Astrocyte (in vitro differentiated cells and primary cell): ENCODE measurements at regions not wholly inside any gene's neighbourhood (a gene's known extent, or its start where the extent isn't known, plus 50 kb on each side); places are given as distances from the start of the nearest gene placed in this dataset.

ENCODE experiments used
- DNase-seq: peaks from one replicate; pipeline ENCODE4 v3.0.0-alpha.2; 2010; ENCODE audit warnings: low read depth
- FAIRE-seq: peaks from 2 replicates; lab custom pipeline; 2011; peaks lifted over from hg19 to GRCh38; lab: Jason Lieb, UNC
- H2AFZ ChIP-seq: 2 replicates; pipeline ENCODE4 v1.6.0; 2012; ENCODE audit warnings: low read depth, low read length, inconsistent platforms
- H3K27ac ChIP-seq: 2 replicates; pipeline ENCODE4 v1.5.1; 2011; ENCODE audit warnings: low read depth, low read length, inconsistent platforms
- H3K27me3 ChIP-seq: 2 replicates; pipeline ENCODE4 v1.6.0; 2011; ENCODE audit warnings: low read length, inconsistent platforms; ENCODE audit not compliant: insufficient read depth
- H3K36me3 ChIP-seq: 2 replicates; pipeline ENCODE4 v1.5.1; 2011; ENCODE audit warnings: low read length, inconsistent platforms; ENCODE audit not compliant: insufficient read depth
- H3K4me1 ChIP-seq: 2 replicates; pipeline ENCODE4 v1.5.1; 2011; ENCODE audit warnings: low read length, inconsistent platforms; ENCODE audit not compliant: insufficient read depth
- H3K4me2 ChIP-seq: 2 replicates; pipeline ENCODE4 v1.6.0; 2012; ENCODE audit warnings: low read length, inconsistent platforms
- H3K4me3 ChIP-seq: 2 replicates; pipeline ENCODE4 v1.5.1; 2011; ENCODE audit warnings: low read depth, mild to moderate bottlenecking, low read length, inconsistent platforms; ENCODE audit not compliant: insufficient read depth
- H3K79me2 ChIP-seq: 2 replicates; pipeline ENCODE4 v1.6.0; 2012; ENCODE audit warnings: mild to moderate bottlenecking, low read length, inconsistent platforms; ENCODE audit not compliant: insufficient read depth
- H3K9ac ChIP-seq: 2 replicates; pipeline ENCODE4 v1.6.0; 2012; ENCODE audit warnings: mild to moderate bottlenecking, low read length, inconsistent platforms
- H3K9me3 ChIP-seq: 2 replicates; pipeline ENCODE4 v1.5.1; 2012; ENCODE audit warnings: low read depth, mild to moderate bottlenecking, low read length, inconsistent platforms; ENCODE audit not compliant: insufficient read depth
- H4K20me1 ChIP-seq: 2 replicates; pipeline ENCODE4 v1.6.0; 2012; ENCODE audit warnings: low read length, inconsistent platforms; ENCODE audit not compliant: insufficient read depth
- H3K27ac Mint-ChIP-seq: one replicate; pipeline ENCODE4 v1.8.0; 2021; ENCODE audit warnings: mild to moderate bottlenecking, mixed read lengths; ENCODE audit not compliant: unreplicated experiment
- H3K27me3 Mint-ChIP-seq: one replicate; pipeline ENCODE4 v1.8.0; 2021; ENCODE audit warnings: low read depth, mixed read lengths; ENCODE audit not compliant: unreplicated experiment
- H3K36me3 Mint-ChIP-seq: one replicate; pipeline ENCODE4 v1.8.0; 2021; ENCODE audit warnings: low read depth, mixed read lengths; ENCODE audit not compliant: unreplicated experiment
- H3K4me1 Mint-ChIP-seq: one replicate; pipeline ENCODE4 v1.8.0; 2021; ENCODE audit warnings: low read depth, mixed read lengths; ENCODE audit not compliant: unreplicated experiment
- H3K4me3 Mint-ChIP-seq: one replicate; pipeline ENCODE4 v1.8.0; 2021; ENCODE audit warnings: mild to moderate bottlenecking, moderate library complexity, mixed read lengths; ENCODE audit not compliant: unreplicated experiment
- H3K9me3 Mint-ChIP-seq: one replicate; pipeline ENCODE4 v1.8.0; 2021; ENCODE audit warnings: mild to moderate bottlenecking, mixed read lengths; ENCODE audit not compliant: unreplicated experiment
- EZH2 ChIP-seq: IDR thresholded peaks from 2 replicates; pipeline ENCODE4 v1.6.1; 2012; ENCODE audit warnings: mild to moderate bottlenecking, low read length, inconsistent platforms; ENCODE audit not compliant: insufficient read depth
- TF ChIP-seq, protein P1 (sequence below): IDR thresholded peaks from 2 replicates; pipeline ENCODE4 v1.5.1; 2011; ENCODE audit warnings: low read depth, mild to moderate bottlenecking, inconsistent platforms, low read length, moderate library complexity; ENCODE audit not compliant: insufficient read depth

DNA sequence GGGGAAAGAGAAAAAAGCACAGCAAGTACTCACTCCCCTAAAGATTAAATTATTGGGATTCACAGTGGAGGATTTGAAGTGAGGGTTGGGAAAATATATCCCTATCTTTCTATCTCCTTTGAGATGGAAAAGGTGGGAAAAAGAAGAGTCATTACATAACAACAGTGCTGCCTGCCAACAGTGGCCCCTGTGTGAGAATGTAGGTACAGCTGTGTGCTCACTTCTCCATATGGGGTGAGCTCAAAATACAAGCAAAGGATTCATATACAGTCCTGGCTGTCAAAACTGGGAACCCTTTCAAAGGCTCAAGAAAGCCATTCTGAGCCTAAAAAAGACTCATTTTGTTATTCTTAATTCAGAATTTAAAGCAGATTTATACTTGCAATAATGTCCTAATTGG lies 458.5 kb downstream of the GPAM start:
- FAIRE-seq (no peak), DNase-seq (no peak)
- no peaks in the 10 kb centered on the region for H3K27me3 Mint-ChIP-seq
- H3K36me3 Mint-ChIP-seq = no peaks in the 10 kb centered on the region
- Histone ChIP-seq H2AFZ (no peak overlapping the region), H3K27me3 (no peaks in the 10 kb centered on the region), H3K9ac (no peak overlapping the region), H3K4me1 (no peaks in the 10 kb centered on the region), H3K9me3 (no peaks in the 10 kb centered on the region), H4K20me1 (no peaks in the 10 kb centered on the region), H3K36me3 (no peaks in the 10 kb centered on the region), H3K27ac (no peak overlapping the region), H3K4me2 (no peak overlapping the region), H3K79me2 (no peaks in the 10 kb centered on the region), H3K4me3 (no peak overlapping the region)
- H3K27ac Mint-ChIP-seq = no peak overlapping the region
- peaks cover 2% of the 10 kb centered on the region for H3K4me1 Mint-ChIP-seq
- no peak for TF ChIP-seq EZH2
- TF ChIP-seq, protein P1, sequence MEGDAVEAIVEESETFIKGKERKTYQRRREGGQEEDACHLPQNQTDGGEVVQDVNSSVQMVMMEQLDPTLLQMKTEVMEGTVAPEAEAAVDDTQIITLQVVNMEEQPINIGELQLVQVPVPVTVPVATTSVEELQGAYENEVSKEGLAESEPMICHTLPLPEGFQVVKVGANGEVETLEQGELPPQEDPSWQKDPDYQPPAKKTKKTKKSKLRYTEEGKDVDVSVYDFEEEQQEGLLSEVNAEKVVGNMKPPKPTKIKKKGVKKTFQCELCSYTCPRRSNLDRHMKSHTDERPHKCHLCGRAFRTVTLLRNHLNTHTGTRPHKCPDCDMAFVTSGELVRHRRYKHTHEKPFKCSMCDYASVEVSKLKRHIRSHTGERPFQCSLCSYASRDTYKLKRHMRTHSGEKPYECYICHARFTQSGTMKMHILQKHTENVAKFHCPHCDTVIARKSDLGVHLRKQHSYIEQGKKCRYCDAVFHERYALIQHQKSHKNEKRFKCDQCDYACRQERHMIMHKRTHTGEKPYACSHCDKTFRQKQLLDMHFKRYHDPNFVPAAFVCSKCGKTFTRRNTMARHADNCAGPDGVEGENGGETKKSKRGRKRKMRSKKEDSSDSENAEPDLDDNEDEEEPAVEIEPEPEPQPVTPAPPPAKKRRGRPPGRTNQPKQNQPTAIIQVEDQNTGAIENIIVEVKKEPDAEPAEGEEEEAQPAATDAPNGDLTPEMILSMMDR = no peak
- H3K9me3 Mint-ChIP-seq = peaks cover 2% of the 10 kb centered on the region
- no peak overlapping the region for H3K4me3 Mint-ChIP-seq

DNA sequence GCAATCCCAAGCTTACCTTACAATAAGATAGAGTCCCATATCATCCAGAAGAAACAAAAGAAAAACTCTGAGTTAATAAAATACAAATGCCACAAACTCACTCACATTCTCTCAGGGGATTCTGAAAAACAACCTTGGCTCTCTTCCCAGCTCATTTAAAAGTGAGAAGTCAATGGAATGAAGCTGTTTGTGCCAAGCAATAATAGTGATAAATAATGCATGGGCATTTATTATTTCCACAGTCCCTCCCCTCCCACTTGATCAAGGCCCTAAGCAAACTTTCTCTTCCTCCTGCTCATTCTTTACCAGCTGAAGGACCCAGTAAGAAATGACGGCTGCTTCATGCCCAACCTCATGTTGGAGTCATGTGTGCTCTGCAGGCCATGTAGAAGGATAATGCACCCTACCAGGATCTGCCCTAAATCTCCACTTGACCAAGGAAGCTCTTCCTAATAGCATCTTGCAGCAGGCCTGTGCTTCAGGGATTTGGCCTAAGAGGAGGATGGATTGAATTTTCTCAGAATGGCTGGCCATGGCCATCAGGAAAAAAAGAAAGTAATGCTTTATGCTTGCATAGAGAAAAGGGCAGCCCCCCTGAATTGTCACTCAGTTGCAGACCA lies 451.3 kb downstream of the GPAM start:
- H3K27me3 Mint-ChIP-seq = no peaks in the 10 kb centered on the region
- Histone ChIP-seq H3K79me2 (no peaks in the 10 kb centered on the region), H3K9me3 (no peaks in the 10 kb centered on the region), H3K9ac (no peak overlapping the region), H4K20me1 (no peaks in the 10 kb centered on the region), H3K27ac (no peak overlapping the region), H3K4me3 (no peak overlapping the region), H2AFZ (no peak overlapping the region), H3K4me2 (no peak overlapping the region), H3K36me3 (no peaks in the 10 kb centered on the region), H3K27me3 (no peaks in the 10 kb centered on the region), H3K4me1 (no peaks in the 10 kb centered on the region)
- H3K4me1 Mint-ChIP-seq = peaks cover 5% of the 10 kb centered on the region
- H3K9me3 Mint-ChIP-seq = peaks cover 3% of the 10 kb centered on the region
- no peaks in the 10 kb centered on the region for H3K36me3 Mint-ChIP-seq
- no peak for DNase-seq
- FAIRE-seq = no peak
- no peak overlapping the region for H3K4me3 Mint-ChIP-seq
- TF ChIP-seq, protein P1 = no peak
- TF ChIP-seq EZH2 = no peak
- no peak overlapping the region for H3K27ac Mint-ChIP-seq

DNA sequence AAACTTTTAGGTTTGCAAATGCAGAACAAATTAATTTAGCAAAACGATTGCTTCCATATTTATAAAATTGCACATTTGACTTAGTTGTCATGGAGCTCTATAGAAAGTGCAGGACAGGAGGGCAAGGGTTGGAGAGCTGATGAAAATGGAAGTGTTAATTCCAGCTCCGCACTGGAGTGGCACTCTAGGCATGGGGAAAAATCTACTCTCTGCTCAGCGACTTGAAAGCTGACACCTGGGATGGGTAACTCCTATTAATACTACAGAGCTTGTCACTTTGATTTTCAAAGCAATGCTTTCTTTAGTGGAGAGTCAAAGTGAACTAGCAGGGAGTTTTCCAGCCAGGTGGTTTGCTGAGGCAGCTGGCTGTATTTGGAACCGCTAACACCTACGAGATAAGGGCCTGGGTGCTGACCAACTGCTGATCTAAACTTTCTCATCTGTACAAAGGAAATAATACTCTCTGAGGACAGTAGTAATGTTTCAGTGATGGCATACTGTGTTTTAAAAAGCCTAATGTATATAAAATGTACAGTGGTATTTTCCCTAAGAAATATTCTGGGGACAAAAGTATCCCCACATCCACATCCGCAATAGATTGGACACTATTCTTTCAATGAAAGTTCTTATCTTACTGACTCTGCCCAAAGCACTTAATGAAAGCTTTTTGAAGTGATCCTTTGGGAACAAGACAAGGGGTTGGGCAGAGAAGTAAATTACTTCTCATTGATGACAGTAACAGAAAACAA lies 444.3 kb downstream of the GPAM start:
- H3K27me3 Mint-ChIP-seq = no peaks in the 10 kb centered on the region

More for the DNA sequence above, 444.3 kb downstream of the GPAM start:
- no peaks in the 10 kb centered on the region for H3K36me3 Mint-ChIP-seq
- Histone ChIP-seq H3K36me3 (no peaks in the 10 kb centered on the region), H3K4me1 (no peaks in the 10 kb centered on the region), H3K27me3 (no peaks in the 10 kb centered on the region), H3K4me3 (no peak overlapping the region), H3K27ac (no peak overlapping the region), H2AFZ (no peak overlapping the region), H4K20me1 (no peaks in the 10 kb centered on the region), H3K4me2 (no peak overlapping the region), H3K9me3 (no peaks in the 10 kb centered on the region), H3K9ac (no peak overlapping the region), H3K79me2 (no peaks in the 10 kb centered on the region)
- H3K4me1 Mint-ChIP-seq = no peaks in the 10 kb centered on the region
- FAIRE-seq (no peak), DNase-seq (no peak)
- no peak overlapping the region for H3K4me3 Mint-ChIP-seq
- TF ChIP-seq, protein P1 = no peak
- no peak for TF ChIP-seq EZH2
- no peak overlapping the region for H3K27ac Mint-ChIP-seq
- H3K9me3 Mint-ChIP-seq = no peaks in the 10 kb centered on the region
